DMS153 treated with DMSO at 0.1 percent for 48 hours (cell line): ENCODE measurements at regions not wholly inside any gene's neighbourhood (a gene's known extent, or its start where the extent isn't known, plus 50 kb on each side); places are given as distances from the start of the nearest gene placed in this dataset.
"Not testable (repeated sequence)": the region's sequence is repeated elsewhere in the genome, so short reads cannot be mapped to it uniquely, and the experiment has no call there.

Experiments
- DNase-seq: peaks from one replicate; lab custom pipeline; 2025; ENCODE audit not compliant: unreplicated experiment; lab: John Stamatoyannopoulos, UW

GRCh38 chr20:50325651-50326050, 135.0 kb downstream of the CEBPB start:
- DNase-seq = no peak

DNA sequence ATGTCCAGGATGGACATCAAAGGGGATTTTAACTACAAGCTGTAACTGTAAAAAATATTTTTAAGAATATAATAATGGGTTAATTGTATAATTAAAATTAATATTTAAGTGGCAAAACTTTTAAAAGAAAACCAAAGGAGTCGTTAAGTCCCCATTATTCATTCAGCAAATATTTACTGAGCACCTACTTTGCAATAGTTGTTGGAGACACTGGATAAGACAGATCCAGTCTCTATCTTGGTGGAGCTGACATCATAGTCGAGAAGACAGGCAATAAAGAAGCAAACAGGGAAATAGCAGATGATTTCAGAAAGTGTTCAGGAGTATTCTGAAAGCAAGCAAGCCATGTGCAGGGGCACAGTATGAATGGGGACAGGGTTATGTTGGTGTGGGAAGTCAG, 137.0 kb downstream of the CEBPB start:
- DNase-seq = no peak

DNA sequence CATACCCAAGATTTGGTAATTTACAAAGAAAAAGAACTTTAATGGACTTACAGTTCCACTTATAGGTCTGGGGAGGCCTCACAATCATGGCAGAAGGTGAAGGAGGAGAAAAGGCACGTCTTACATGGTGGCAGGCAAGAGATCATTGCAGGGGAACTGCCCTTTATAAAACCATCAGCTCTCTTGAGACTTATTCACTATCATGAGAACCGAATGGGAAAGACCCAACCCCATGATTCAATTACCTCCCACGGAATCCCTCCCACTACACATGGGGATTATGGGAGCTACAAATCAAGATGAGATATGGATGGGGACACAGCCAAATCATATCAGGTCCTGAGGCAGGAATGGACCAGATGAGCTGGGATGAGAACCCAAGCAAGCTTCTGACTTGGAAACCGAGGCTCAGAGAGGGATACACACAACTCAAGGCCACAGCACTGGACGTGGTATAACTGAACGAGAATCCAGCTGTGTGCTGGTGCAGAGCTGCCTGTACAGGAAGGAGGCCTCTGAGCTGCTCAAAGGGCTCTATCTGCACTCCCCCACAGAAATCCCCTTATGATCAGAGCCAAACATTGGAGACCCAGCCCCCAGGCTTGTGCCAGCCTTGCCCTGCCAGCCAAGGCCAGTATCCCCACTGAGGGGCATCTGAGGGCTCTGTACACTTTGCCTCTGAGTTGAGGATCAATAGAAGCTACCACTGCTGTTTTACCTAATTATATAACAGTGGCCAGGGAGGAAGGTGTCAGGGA, 137.8 kb downstream of the CEBPB start:
- DNase-seq = no peak

- DNase-seq = no peak
These were observed 138.6 kb downstream of the CEBPB start for GRCh38 chr20:50328996-50329898.

DNA sequence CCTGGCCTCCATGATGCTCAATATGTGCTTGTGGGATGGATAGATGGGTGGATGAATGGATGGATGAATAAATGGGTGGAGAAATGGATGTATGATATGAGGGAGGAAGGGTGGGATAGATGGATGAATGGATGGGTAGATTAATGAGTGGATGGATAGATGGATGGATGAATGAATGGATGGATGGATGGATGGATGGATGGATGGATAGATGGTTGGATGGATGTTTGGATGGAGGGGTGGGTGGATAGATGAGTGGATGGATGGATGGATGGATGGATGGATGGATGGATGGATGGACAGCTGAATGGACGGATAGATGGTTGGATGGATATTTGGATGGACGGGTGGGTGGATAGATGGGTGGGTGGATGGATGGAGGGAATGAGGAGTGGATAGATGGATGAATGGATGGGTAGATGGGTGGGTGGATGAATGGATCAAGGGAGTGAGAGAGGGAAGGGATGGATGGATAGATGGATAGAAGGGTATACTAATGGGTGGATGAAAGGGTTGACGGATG, 139.4 kb downstream of the CEBPB start:
- no peak for DNase-seq

DNA sequence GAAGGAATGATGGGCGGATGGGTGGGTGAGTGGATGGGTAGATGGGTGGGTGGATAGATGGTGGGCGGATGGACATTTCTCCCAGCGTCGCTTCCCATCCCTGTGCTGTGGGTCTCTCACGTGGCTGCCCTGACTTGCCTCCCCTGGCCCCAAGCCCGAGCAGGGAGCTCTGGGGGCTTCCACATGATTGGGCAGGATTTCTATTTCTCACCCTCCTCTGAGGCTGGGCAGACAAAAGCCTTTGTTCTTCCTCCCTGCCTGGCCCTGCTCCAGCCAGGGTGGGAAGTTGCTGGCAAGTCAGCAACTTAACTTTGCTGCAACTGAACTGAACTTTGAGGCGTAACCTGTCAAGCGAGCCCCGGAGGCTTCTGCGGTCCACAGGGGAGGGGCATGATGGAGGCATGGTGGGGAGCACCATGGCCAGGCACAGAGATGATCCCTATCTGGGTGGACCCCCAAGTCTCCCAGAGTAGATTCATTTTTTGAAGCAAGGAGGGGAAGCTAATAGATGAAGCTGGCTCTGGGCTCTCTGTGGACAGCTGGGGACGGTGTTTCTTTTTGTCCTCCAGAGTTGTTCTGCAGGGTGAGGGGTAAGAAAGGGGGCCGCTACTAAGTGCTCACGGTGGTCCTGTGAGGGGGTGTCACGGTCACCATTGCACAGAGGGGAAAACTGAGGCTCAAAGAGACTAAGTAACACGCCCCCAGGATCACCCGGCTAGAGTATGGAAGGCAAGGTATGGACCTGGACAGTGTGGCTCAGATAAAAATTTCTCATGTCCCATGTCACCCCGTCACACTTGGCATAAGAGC, 140.1 kb downstream of the CEBPB start:
- DNase-seq = no peak

GRCh38 chr20:50331469-50332363, 141.1 kb downstream of the CEBPB start:
- no peak for DNase-seq

DNA sequence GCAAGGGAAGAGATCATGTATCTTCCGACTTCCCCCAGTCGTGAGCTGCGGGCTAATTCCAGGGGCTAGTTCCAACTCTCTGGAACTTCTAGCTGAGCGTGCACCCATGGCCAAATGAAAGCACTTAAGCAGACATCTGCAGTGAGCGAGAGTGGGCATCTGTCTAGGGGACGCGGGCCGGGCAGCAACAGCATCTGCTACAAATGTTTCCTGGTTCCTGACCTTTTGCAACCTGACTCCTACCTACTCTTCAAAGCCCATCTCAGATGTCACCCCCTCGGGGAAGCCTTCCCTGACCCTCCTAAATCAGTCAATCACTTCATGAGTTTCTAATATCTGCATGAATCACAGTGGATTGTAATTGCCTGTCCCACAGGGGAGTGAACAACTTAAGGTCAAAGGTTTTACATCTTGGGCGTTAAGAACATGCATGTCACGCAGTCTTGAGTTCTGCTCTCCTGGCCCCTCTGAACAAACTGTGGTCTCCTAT, 141.9 kb downstream of the CEBPB start:
- DNase-seq = no peak

DNA sequence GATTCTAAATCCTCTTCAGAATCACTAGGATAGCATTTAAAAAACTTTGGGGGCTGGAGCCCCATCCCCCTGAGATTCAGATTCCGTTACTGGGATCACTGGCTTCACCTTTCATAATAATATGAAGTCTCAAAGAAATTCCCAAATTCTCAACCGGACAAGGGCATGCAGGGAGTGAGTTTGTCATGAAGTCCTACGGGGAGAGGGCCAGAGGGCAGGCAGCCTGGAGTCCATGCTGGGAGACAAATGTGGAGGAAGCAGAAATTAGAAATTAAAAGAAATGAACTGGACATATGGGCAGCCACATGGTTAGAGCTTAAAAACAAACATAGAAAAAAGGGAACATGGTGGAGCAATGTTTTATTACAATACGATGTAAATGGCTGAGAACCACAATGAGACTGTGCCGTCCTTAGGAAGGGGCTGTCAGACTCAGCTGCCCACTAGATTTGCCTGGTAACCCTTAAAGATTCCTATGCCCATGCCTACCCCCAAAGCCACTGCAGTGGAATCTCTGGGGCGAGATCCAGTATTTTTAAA, 142.6 kb downstream of the CEBPB start:
- DNase-seq = no peak

GRCh38 chr20:50333812-50334211, 143.2 kb downstream of the CEBPB start:
- no peak for DNase-seq

DNA sequence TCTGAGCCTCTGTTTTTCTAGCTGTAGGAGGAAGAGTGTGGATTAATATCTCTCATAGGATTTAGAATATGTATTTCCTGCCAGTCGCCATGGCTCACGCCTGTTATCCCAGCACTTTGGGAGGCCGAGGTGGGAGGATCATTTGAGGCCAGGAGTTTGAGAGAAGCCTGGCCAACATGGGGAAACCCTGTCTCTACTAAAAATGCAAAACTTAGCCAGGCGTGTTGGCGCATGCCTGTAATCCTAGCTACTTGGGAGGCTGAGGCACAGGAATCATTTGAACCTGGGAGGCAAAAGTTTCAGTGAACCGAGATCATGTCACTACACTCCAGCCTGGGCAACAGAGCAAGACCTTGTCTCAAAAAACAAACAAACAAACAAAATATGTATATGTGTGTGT, 143.9 kb downstream of the CEBPB start:
- DNase-seq = not testable (repeated sequence)

GRCh38 chr20:50335105-50335504, 144.5 kb downstream of the CEBPB start:
- DNase-seq = peak; percentile 69

DNA sequence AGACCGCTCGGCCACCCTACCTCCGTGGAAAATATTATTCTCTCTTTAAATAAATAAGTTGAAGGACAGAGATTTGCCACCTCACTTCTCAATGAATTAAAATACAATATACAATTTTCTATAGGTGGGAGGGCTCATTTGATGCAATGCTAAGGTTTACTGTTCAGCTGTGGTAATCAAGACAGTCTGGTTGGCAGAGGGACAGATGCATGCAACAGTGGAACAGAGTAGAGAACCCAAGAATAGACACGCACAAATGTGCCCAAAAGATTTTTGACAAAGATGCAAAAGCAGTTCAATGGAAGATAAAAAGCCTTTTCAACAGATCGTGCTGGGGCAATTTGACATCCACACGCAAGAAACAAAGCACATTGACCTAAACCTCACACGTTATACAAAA, 145.2 kb downstream of the CEBPB start:
- DNase-seq = no peak

- DNase-seq = no peak
These were observed 146.0 kb downstream of the CEBPB start for GRCh38 chr20:50336661-50337060.

DNA sequence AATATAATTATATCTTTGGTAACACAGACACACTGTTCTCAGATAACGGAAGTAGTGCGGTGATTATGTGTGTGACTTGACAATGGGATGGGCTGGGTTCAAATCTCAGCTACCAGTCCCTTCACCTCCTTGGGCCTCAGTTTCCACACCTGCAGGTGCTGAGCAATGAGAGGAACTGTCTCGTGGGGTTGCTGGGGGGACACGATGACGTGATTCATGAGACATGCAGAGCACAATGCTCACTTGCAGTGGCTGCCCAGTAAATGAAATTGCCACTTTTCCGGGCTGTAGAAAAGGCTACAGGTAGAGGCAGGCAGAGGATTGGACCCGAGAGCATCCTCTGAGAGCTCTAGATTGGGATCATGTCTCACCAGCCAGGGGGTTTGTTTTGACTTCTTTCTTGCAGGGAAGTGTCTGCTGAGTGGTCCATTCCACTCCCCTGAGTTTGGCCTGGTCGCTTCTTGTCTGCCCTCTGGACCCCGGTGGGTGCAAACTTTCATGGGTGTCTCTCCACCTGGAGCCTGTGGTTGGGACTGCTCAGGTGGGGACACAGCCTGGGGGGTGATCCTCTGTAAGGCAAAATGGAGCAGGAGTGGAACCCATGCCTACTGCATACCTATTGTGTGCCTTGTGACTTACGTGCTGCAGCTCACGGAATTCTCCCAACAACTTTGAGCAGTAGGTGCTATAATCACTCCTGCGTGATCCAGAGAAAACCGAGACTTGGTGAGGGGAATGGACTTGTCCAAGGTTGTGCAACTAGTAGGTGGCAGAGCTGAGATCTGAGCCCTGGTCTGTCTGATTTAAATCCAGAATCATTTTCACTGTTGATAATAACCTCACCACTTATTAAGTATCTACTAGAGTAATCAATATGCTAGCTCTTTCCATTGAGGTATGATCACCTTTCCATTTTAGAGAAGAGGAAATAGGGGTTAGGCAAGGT, 147.2 kb downstream of the CEBPB start:
- no peak for DNase-seq

DNA sequence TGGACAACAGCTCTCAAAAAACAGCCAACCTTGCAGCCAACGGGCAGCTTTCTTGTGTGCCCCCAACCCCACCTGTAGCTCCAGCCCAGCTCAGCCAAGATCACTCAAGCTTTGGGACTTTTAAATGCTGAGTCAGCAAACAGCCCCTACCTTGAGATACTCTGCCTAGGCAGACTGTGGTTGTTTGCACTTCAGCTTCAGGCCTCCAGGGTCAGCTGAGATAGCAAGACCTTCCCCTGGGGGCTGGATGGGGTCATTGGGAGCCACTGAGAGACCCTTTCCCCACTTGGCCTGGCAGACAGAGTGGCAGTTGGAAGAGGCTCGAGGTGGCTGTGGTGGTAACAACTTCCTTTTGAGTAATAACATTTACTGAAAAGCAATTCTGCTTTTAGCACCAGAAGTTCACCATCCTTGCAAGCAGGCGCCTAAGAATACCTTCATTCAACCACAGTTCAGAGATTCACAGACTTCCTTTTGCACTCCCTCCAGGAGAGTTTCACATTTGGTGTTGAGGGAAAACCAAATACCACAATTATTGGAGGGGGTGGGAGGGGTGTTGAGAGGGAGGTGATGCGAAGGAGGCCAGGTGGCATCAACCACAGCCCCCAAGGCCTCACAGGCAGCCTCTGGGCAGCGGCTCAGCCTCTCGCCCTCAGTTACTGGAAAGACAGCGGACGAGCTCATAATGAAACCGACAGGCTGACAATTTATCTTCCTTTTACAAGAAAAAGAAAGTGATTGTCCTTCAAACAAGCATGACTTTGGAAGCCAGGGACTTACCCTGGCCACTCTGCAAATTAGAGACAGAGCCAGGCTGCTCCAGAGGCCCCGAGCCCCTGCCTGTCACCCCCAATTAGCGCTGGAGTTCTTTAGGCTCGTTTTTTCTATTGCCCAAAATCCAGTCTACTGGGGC, 148.1 kb downstream of the CEBPB start:
- no peak for DNase-seq

GRCh38 chr20:50339466-50339901, 148.9 kb downstream of the CEBPB start:
- DNase-seq = no peak
